ENCODE measurements at regions not wholly inside any gene's neighbourhood (a gene's known extent, or its start where the extent isn't known, plus 50 kb on each side); places are given as distances from the start of the nearest gene placed in this dataset.

DNA sequence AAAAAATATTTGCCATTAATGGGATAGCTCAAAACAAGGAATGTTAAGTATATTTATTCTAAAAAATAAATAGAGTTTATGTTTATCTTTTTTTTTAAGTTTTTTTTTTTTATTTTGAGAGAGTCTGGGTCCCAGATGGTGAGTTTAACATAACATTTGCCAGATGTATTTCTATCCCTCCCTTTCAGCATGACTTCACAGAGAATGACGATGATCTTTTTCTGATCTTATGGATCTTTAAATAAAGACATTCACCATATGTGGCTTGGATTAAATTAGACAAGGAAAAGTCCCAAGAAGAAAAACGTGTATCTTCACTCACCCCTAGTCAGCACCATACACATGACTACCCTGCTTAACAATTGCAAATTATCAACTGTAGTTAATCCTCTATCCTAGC lies 839.8 kb upstream of the CNTN5 start:
- TF ChIP-seq, protein P1, sequence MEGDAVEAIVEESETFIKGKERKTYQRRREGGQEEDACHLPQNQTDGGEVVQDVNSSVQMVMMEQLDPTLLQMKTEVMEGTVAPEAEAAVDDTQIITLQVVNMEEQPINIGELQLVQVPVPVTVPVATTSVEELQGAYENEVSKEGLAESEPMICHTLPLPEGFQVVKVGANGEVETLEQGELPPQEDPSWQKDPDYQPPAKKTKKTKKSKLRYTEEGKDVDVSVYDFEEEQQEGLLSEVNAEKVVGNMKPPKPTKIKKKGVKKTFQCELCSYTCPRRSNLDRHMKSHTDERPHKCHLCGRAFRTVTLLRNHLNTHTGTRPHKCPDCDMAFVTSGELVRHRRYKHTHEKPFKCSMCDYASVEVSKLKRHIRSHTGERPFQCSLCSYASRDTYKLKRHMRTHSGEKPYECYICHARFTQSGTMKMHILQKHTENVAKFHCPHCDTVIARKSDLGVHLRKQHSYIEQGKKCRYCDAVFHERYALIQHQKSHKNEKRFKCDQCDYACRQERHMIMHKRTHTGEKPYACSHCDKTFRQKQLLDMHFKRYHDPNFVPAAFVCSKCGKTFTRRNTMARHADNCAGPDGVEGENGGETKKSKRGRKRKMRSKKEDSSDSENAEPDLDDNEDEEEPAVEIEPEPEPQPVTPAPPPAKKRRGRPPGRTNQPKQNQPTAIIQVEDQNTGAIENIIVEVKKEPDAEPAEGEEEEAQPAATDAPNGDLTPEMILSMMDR (conservative IDR thresholded peaks at IDR 0.05; ENCODE audit: low read depth in 2 of 2) = no peak
- TF ChIP-seq EZH2 (IDR thresholded peaks at IDR 0.05; ENCODE audit: low read depth, unreplicated experiment) (no peak), ETS1 (IDR thresholded peaks at IDR 0.05) (no peak), CREB1 (CRISPR knock-in tag; IDR thresholded peaks at IDR 0.05; ENCODE audit: low read depth) (no peak), POLR2AphosphoS5 (IDR thresholded peaks at IDR 0.05; ENCODE audit: low read depth) (no peak), ZNF331 (CRISPR knock-in tag; IDR thresholded peaks at IDR 0.05; ENCODE audit: low read depth) (no peak), EZH2phosphoT487 (IDR thresholded peaks at IDR 0.05; ENCODE audit: unreplicated experiment) (no peak), STAT1 (IDR thresholded peaks at IDR 0.05; ENCODE audit: unreplicated experiment) (no peak), NANOG (IDR thresholded peaks at IDR 0.05; ENCODE audit: borderline replicate concordance) (no peak)
- TF ChIP-seq, protein P2, sequence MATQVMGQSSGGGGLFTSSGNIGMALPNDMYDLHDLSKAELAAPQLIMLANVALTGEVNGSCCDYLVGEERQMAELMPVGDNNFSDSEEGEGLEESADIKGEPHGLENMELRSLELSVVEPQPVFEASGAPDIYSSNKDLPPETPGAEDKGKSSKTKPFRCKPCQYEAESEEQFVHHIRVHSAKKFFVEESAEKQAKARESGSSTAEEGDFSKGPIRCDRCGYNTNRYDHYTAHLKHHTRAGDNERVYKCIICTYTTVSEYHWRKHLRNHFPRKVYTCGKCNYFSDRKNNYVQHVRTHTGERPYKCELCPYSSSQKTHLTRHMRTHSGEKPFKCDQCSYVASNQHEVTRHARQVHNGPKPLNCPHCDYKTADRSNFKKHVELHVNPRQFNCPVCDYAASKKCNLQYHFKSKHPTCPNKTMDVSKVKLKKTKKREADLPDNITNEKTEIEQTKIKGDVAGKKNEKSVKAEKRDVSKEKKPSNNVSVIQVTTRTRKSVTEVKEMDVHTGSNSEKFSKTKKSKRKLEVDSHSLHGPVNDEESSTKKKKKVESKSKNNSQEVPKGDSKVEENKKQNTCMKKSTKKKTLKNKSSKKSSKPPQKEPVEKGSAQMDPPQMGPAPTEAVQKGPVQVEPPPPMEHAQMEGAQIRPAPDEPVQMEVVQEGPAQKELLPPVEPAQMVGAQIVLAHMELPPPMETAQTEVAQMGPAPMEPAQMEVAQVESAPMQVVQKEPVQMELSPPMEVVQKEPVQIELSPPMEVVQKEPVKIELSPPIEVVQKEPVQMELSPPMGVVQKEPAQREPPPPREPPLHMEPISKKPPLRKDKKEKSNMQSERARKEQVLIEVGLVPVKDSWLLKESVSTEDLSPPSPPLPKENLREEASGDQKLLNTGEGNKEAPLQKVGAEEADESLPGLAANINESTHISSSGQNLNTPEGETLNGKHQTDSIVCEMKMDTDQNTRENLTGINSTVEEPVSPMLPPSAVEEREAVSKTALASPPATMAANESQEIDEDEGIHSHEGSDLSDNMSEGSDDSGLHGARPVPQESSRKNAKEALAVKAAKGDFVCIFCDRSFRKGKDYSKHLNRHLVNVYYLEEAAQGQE (IDR thresholded peaks at IDR 0.05; ENCODE audit: unreplicated experiment) = no peak

All from GM23338 (cell line).